ENCODE measurements at regions not wholly inside any gene's neighbourhood (a gene's known extent, or its start where the extent isn't known, plus 50 kb on each side); places are given as distances from the start of the nearest gene placed in this dataset.

DNA sequence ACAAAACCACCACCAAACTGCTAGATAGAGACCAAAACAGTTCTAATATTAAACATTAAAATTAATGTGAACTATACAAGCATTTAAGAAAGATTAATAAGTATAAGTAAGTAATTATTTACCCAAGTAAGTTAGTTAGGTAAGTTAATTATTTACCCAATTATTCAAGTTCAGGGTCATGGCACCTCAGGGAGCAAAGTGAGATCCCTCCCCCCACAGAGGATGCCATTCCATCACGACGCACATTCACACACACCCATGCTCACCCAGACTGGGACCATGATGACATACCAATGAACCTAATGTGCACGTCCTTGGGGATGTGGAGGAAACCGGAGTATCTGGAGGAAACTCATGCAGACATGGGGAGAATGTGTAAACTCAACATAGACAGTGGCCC lies 229.1 kb downstream of the NR2F2 start:
- H3K36me3 Mint-ChIP-seq (ENCODE audit: low read depth): no peaks in the 10 kb centered on the region
- H3K9me3 Mint-ChIP-seq: peaks cover 7% of the 10 kb centered on the region
- H3K27me3 Mint-ChIP-seq: no peaks in the 10 kb centered on the region
- H3K4me3 Mint-ChIP-seq: no peak overlapping the region
- no peak for DNase-seq
- CTCF ChIA-PET: no interaction called here
- POLR2A ChIA-PET: no interaction called here
- no peaks in the 10 kb centered on the region for H3K4me1 Mint-ChIP-seq
- no peak overlapping the region for H3K27ac Mint-ChIP-seq

DNA sequence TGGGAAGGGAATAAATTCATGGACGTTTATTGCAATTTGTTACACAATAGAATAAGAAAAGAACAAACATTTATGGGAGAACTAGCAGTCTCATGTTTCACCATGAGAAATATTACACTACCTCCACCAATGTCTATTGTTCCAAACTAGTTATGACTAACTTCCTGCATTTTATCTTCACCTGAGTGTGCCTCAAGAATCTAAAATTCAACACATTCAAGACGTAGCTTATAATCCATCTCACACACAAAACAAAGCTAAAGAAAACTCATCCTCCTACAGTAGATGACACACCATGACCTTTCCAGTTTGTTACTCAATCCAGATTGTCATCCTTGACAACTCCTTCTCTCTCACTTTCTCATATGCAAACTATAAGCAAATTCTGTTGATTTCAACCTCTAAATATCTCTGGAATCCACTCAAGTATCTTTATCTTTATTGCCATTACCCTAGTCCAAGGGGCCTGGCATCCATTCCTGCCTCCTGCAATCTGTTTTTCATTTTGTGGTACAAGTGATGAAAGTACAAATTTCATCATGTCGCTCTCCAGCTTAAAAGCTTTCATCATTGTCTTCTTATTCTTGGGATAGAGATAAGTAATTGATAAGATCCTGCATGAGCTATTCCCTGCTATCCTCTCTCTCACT lies 229.9 kb downstream of the NR2F2 start:
- ChIA-PET POLR2A (no interaction called here), CTCF (no interaction called here)
- Mint-ChIP-seq H3K27ac (no peak overlapping the region), H3K4me3 (no peak overlapping the region), H3K4me1 (no peaks in the 10 kb centered on the region), H3K27me3 (no peaks in the 10 kb centered on the region), H3K36me3 (ENCODE audit: low read depth) (no peaks in the 10 kb centered on the region), H3K9me3 (peaks cover 6% of the 10 kb centered on the region)
- no peak for DNase-seq

GRCh38 chr15:96561593-96561992 lies 231.1 kb downstream of the NR2F2 start:
- Mint-ChIP-seq H3K27me3 (no peaks in the 10 kb centered on the region), H3K27ac (no peak overlapping the region), H3K9me3 (peaks cover 6% of the 10 kb centered on the region), H3K4me3 (no peak overlapping the region), H3K36me3 (ENCODE audit: low read depth) (no peaks in the 10 kb centered on the region), H3K4me1 (no peaks in the 10 kb centered on the region)
- CTCF ChIA-PET: no interaction called here
- DNase-seq: no peak
- POLR2A ChIA-PET: no interaction called here

DNA sequence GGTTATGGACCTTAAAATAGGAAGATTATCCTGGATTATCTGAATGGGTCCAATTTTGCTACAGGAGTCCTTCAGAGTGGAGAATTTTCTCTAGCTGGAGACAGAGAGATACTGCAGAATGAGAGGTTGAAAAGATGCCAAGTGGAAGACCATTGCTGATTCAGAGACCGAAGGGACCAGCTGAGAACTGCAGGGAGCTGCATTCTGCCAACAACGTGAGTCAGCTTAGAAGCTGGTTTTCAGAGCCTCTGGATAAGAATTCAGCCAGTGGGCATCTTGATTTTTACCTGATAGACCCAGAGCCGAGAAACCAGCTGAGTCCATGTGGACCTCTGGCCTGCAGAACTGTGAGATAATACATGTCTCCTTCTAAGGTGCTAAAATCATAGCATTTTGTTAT lies 234.0 kb downstream of the NR2F2 start:
- H3K9me3 Mint-ChIP-seq: peaks cover 6% of the 10 kb centered on the region
- H3K27me3 Mint-ChIP-seq: no peaks in the 10 kb centered on the region
- H3K36me3 Mint-ChIP-seq (ENCODE audit: low read depth): no peaks in the 10 kb centered on the region
- H3K4me1 Mint-ChIP-seq: no peaks in the 10 kb centered on the region
- H3K27ac Mint-ChIP-seq: no peak overlapping the region
- POLR2A ChIA-PET: no interaction called here
- H3K4me3 Mint-ChIP-seq: no peak overlapping the region
- CTCF ChIA-PET: no interaction called here
- no peak for DNase-seq

- Mint-ChIP-seq H3K4me1 (no peaks in the 10 kb centered on the region), H3K4me3 (no peak overlapping the region), H3K27me3 (no peaks in the 10 kb centered on the region), H3K9me3 (peaks cover 6% of the 10 kb centered on the region), H3K27ac (no peak overlapping the region), H3K36me3 (ENCODE audit: low read depth) (no peaks in the 10 kb centered on the region)
- no peak for DNase-seq
- ChIA-PET CTCF (no interaction called here), POLR2A (no interaction called here)
Observed at GRCh38 chr15:96565266-96565665, 234.8 kb downstream of the NR2F2 start.

DNA sequence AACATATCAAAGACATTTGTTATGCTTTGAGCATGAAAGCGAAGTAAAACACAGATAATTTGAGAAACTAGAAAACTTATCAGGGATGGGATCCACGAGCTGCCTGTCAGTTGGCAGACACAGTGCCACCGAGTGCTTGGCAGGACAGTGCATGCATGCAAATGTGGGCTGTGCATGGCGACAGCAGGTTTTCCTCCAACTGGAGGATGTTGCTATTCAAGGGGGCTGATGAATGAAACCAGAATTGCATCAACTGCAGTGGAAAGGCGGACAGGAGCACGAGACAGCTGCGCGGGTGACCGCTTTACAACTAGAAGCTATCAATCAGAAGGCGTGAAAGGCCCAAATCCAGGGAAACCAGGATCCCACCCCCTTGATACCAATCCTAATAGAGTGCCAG lies 244.3 kb downstream of the NR2F2 start:
- CTCF ChIA-PET: no interaction called here

GRCh38 chr15:96576596-96576995 lies 246.1 kb downstream of the NR2F2 start:
- Mint-ChIP-seq H3K9me3 (no peaks in the 10 kb centered on the region), H3K27ac (no peak overlapping the region)

More for the DNA sequence above, 244.3 kb downstream of the NR2F2 start:
- POLR2A ChIA-PET: no interaction called here
- Mint-ChIP-seq H3K27ac (no peak overlapping the region), H3K36me3 (ENCODE audit: low read depth) (no peaks in the 10 kb centered on the region), H3K4me1 (no peaks in the 10 kb centered on the region), H3K4me3 (no peak overlapping the region), H3K27me3 (no peaks in the 10 kb centered on the region), H3K9me3 (no peaks in the 10 kb centered on the region)
- no peak for DNase-seq

DNA sequence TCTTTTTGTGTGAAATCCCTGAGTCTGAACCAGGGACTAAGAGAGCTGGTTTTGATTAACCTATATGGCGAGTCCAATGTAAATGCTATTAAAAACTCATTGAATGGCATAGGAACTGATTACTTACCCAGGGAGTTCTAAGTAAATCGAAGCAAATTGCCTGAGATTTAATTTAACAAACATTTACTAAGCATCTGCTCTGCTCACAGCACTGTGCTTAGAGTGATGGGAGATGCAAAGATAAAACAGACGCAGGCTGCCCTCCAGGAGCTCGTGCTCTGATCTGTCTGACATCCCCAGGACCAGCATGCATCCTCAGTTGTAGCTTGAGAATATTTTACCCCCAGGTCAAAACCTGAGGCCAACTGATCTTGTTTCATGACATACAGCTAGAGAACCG lies 247.9 kb downstream of the NR2F2 start:
- Mint-ChIP-seq H3K4me1 (no peaks in the 10 kb centered on the region), H3K27ac (no peak overlapping the region), H3K27me3 (no peaks in the 10 kb centered on the region), H3K4me3 (no peak overlapping the region), H3K9me3 (no peaks in the 10 kb centered on the region), H3K36me3 (ENCODE audit: low read depth) (no peaks in the 10 kb centered on the region)
- POLR2A ChIA-PET: no interaction called here
- CTCF ChIA-PET: no interaction called here
- no peak for DNase-seq

More at GRCh38 chr15:96576596-96576995, 246.1 kb downstream of the NR2F2 start:
- no peaks in the 10 kb centered on the region for H3K27me3 Mint-ChIP-seq
- no peaks in the 10 kb centered on the region for H3K4me1 Mint-ChIP-seq
- H3K36me3 Mint-ChIP-seq (ENCODE audit: low read depth): no peaks in the 10 kb centered on the region
- H3K4me3 Mint-ChIP-seq: no peak overlapping the region
- CTCF ChIA-PET: no interaction called here
- no peak for DNase-seq
- POLR2A ChIA-PET: no interaction called here

- Mint-ChIP-seq H3K27me3 (no peaks in the 10 kb centered on the region), H3K9me3 (no peaks in the 10 kb centered on the region), H3K4me1 (no peaks in the 10 kb centered on the region), H3K36me3 (ENCODE audit: low read depth) (no peaks in the 10 kb centered on the region), H3K4me3 (no peak overlapping the region), H3K27ac (no peak overlapping the region)
- ChIA-PET CTCF (no interaction called here), POLR2A (no interaction called here)
- DNase-seq: no peak
Observed at GRCh38 chr15:96581371-96581770, 250.9 kb downstream of the NR2F2 start.

DNA sequence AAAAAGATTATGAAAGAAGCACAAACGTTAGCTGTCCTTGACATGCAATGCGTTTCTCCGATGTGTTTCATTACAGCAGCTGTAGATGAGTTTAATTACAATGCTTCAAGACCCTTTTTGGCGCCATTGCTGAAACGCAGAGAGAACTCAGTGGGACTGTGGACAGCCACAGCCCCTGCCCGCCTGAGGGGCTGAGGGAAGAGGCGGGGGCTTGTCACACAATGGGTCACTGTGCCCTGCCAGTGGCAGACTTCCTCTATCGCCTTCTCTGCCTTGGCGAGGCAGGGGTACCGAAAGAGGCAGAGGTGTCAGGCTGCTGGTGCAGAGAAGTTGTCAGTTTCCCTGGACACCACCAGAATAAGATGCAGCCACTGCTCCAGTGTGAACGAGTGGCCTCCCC lies 252.0 kb downstream of the NR2F2 start:
- Mint-ChIP-seq H3K27ac (no peak overlapping the region), H3K36me3 (ENCODE audit: low read depth) (no peaks in the 10 kb centered on the region), H3K4me3 (no peak overlapping the region), H3K9me3 (no peaks in the 10 kb centered on the region), H3K27me3 (no peaks in the 10 kb centered on the region), H3K4me1 (no peaks in the 10 kb centered on the region)
- POLR2A ChIA-PET: no interaction called here
- CTCF ChIA-PET: no interaction called here
- no peak for DNase-seq

GRCh38 chr15:96583671-96584070 lies 253.2 kb downstream of the NR2F2 start:
- DNase-seq: no peak
- POLR2A ChIA-PET: no interaction called here
- no peaks in the 10 kb centered on the region for H3K4me1 Mint-ChIP-seq
- H3K9me3 Mint-ChIP-seq: no peaks in the 10 kb centered on the region
- no peak overlapping the region for H3K4me3 Mint-ChIP-seq
- no peaks in the 10 kb centered on the region for H3K36me3 Mint-ChIP-seq (ENCODE audit: low read depth)
- no peaks in the 10 kb centered on the region for H3K27me3 Mint-ChIP-seq
- H3K27ac Mint-ChIP-seq: no peak overlapping the region
- CTCF ChIA-PET: no interaction called here

- H3K36me3 Mint-ChIP-seq (ENCODE audit: low read depth): no peaks in the 10 kb centered on the region
- H3K4me3 Mint-ChIP-seq: no peak overlapping the region
- DNase-seq: no peak
- H3K9me3 Mint-ChIP-seq: no peaks in the 10 kb centered on the region
- H3K27me3 Mint-ChIP-seq: no peaks in the 10 kb centered on the region
- POLR2A ChIA-PET: no interaction called here
- H3K4me1 Mint-ChIP-seq: no peaks in the 10 kb centered on the region
- H3K27ac Mint-ChIP-seq: no peak overlapping the region
- CTCF ChIA-PET: interaction anchor here (0.6 kb wide), 1 partner anchor 873 kb away, joined by 3 read pairs; no protein-coding TSS in a partner anchor
Observed at GRCh38 chr15:96585484-96586386, 255.2 kb downstream of the NR2F2 start.

- no peaks in the 10 kb centered on the region for H3K9me3 Mint-ChIP-seq
- no peak overlapping the region for H3K4me3 Mint-ChIP-seq
- ChIA-PET POLR2A (no interaction called here), CTCF (no interaction called here)
- no peak for DNase-seq
- H3K36me3 Mint-ChIP-seq (ENCODE audit: low read depth): no peaks in the 10 kb centered on the region
- H3K27me3 Mint-ChIP-seq: no peaks in the 10 kb centered on the region
- H3K27ac Mint-ChIP-seq: no peak overlapping the region
- no peaks in the 10 kb centered on the region for H3K4me1 Mint-ChIP-seq
Observed at GRCh38 chr15:96586901-96587300, 256.4 kb downstream of the NR2F2 start.

- H3K27ac Mint-ChIP-seq: no peak overlapping the region
- no peaks in the 10 kb centered on the region for H3K27me3 Mint-ChIP-seq
- no peaks in the 10 kb centered on the region for H3K4me1 Mint-ChIP-seq
- DNase-seq: no peak
- CTCF ChIA-PET: no interaction called here
- H3K4me3 Mint-ChIP-seq: no peak overlapping the region
- no peaks in the 10 kb centered on the region for H3K9me3 Mint-ChIP-seq
- H3K36me3 Mint-ChIP-seq (ENCODE audit: low read depth): no peaks in the 10 kb centered on the region
- POLR2A ChIA-PET: no interaction called here
Observed at GRCh38 chr15:96589864-96590263, 259.4 kb downstream of the NR2F2 start.

Measured in activated CD4-positive, alpha-beta T cell treated with anti-CD3 and anti-CD28 coated beads, Interleukin-2, amount 10 ng/mL, durations not matched to agents 7 days and 5 days (primary cell).